ENCODE measurements at regions not wholly inside any gene's neighbourhood (a gene's known extent, or its start where the extent isn't known, plus 50 kb on each side); places are given as distances from the start of the nearest gene placed in this dataset.
"Not testable (repeated sequence)": the region's sequence is repeated elsewhere in the genome, so short reads cannot be mapped to it uniquely, and the experiment has no call there.

GRCh38 chr5:107005161-107005560, 665.6 kb downstream of the EFNA5 start:
- ChIA-PET POLR2A (ENCODE audit: low non-redundant PET) (no interaction called here), CTCF (no interaction called here)
- Histone ChIP-seq H3K27me3 (replicated peaks; ENCODE audit: insufficient read depth, low read depth, low read length, poor library complexity) (no peaks in the 10 kb centered on the region), H3K4me1 (ENCODE audit: insufficient read depth, low read length, poor library complexity, severe bottlenecking) (no peaks in the 10 kb centered on the region), H3K9me3 (ENCODE audit: low read depth, low read length, poor library complexity, severe bottlenecking) (no peaks in the 10 kb centered on the region), H3K27ac (ENCODE audit: low read depth, low read length, poor library complexity, severe bottlenecking) (no peak overlapping the region), H3K4me3 (ENCODE audit: low read depth, low read length, poor library complexity, severe bottlenecking) (no peak overlapping the region), H3K36me3 (ENCODE audit: insufficient read depth, low read length, poor library complexity, severe bottlenecking) (no peaks in the 10 kb centered on the region)
- no peak for DNase-seq (ENCODE audit: low spot score)
- BruUV-seq (replicated peaks): no TSS peak
- intact Hi-C loops (cut with micrococcal nuclease; ENCODE audit: unreplicated experiment): no loop called here
- no peak for TF ChIP-seq EZH2 (IDR thresholded peaks at IDR 0.05; ENCODE audit: borderline replicate concordance, low read depth, low read length, poor library complexity, severe bottlenecking)
- TF ChIP-seq CTCF (conservative IDR thresholded peaks at IDR 0.05; ENCODE audit: low read depth, low read length): no peak

- Histone ChIP-seq H3K36me3 (ENCODE audit: insufficient read depth, low read length, poor library complexity, severe bottlenecking) (no peaks in the 10 kb centered on the region), H3K4me3 (ENCODE audit: low read depth, low read length, poor library complexity, severe bottlenecking) (no peak overlapping the region), H3K27me3 (replicated peaks; ENCODE audit: insufficient read depth, low read depth, low read length, poor library complexity) (no peaks in the 10 kb centered on the region), H3K27ac (ENCODE audit: low read depth, low read length, poor library complexity, severe bottlenecking) (no peak overlapping the region), H3K4me1 (ENCODE audit: insufficient read depth, low read length, poor library complexity, severe bottlenecking) (no peaks in the 10 kb centered on the region), H3K9me3 (ENCODE audit: low read depth, low read length, poor library complexity, severe bottlenecking) (no peaks in the 10 kb centered on the region)
- CTCF ChIA-PET: no interaction called here
- intact Hi-C loops (cut with micrococcal nuclease; ENCODE audit: unreplicated experiment): no loop called here
- no peak for TF ChIP-seq EZH2 (IDR thresholded peaks at IDR 0.05; ENCODE audit: borderline replicate concordance, low read depth, low read length, poor library complexity, severe bottlenecking)
- no peak for TF ChIP-seq CTCF (conservative IDR thresholded peaks at IDR 0.05; ENCODE audit: low read depth, low read length)
- POLR2A ChIA-PET (ENCODE audit: low non-redundant PET): no interaction called here
- BruUV-seq (replicated peaks): no TSS peak
- no peak for DNase-seq (ENCODE audit: low spot score)
Observed at GRCh38 chr5:107002115-107002514, 668.6 kb downstream of the EFNA5 start.

- H3K9me3 ChIP-seq (ENCODE audit: low read depth, low read length, poor library complexity, severe bottlenecking); H3K27ac ChIP-seq (ENCODE audit: low read depth, low read length, poor library complexity, severe bottlenecking); H3K4me1 ChIP-seq (ENCODE audit: insufficient read depth, low read length, poor library complexity, severe bottlenecking); intact Hi-C loops (cut with micrococcal nuclease; ENCODE audit: unreplicated experiment); BruUV-seq (replicated peaks); H3K27me3 ChIP-seq (replicated peaks; ENCODE audit: insufficient read depth, low read depth, low read length, poor library complexity); H3K4me3 ChIP-seq (ENCODE audit: low read depth, low read length, poor library complexity, severe bottlenecking); CTCF ChIA-PET; POLR2A ChIA-PET (ENCODE audit: low non-redundant PET); DNase-seq (ENCODE audit: low spot score); H3K36me3 ChIP-seq (ENCODE audit: insufficient read depth, low read length, poor library complexity, severe bottlenecking): not testable (repeated sequence)
Observed at GRCh38 chr5:106999506-106999905, 671.2 kb downstream of the EFNA5 start.

GRCh38 chr5:106986006-106986405, 684.7 kb downstream of the EFNA5 start:
- CTCF ChIA-PET: no interaction called here
- no peaks in the 10 kb centered on the region for H3K4me1 ChIP-seq (ENCODE audit: insufficient read depth, low read length, poor library complexity, severe bottlenecking)
- no peaks in the 10 kb centered on the region for H3K9me3 ChIP-seq (ENCODE audit: low read depth, low read length, poor library complexity, severe bottlenecking)
- H3K4me3 ChIP-seq (ENCODE audit: low read depth, low read length, poor library complexity, severe bottlenecking): no peak overlapping the region
- DNase-seq (ENCODE audit: low spot score): no peak
- no peak overlapping the region for H3K27ac ChIP-seq (ENCODE audit: low read depth, low read length, poor library complexity, severe bottlenecking)
- TF ChIP-seq CTCF (conservative IDR thresholded peaks at IDR 0.05; ENCODE audit: low read depth, low read length) (no peak), EZH2 (IDR thresholded peaks at IDR 0.05; ENCODE audit: borderline replicate concordance, low read depth, low read length, poor library complexity, severe bottlenecking) (no peak)
- POLR2A ChIA-PET (ENCODE audit: low non-redundant PET): no interaction called here
- intact Hi-C loops (cut with micrococcal nuclease; ENCODE audit: unreplicated experiment): no loop called here
- H3K27me3 ChIP-seq (replicated peaks; ENCODE audit: insufficient read depth, low read depth, low read length, poor library complexity): peaks cover 3% of the 10 kb centered on the region
- no TSS peak for BruUV-seq (replicated peaks)
- H3K36me3 ChIP-seq (ENCODE audit: insufficient read depth, low read length, poor library complexity, severe bottlenecking): no peaks in the 10 kb centered on the region

Measured in A673 (cell line).